ENCODE measurements at regions not wholly inside any gene's neighbourhood (a gene's known extent, or its start where the extent isn't known, plus 50 kb on each side); places are given as distances from the start of the nearest gene placed in this dataset.

- Histone ChIP-seq H3K9ac (ENCODE audit: low read depth, low read length, poor library complexity, severe bottlenecking) (no peak overlapping the region), H3K36me3 (ENCODE audit: insufficient read depth, low read length) (no peaks in the 10 kb centered on the region), H3K4me2 (ENCODE audit: low read depth, low read length, poor library complexity, severe bottlenecking) (no peak overlapping the region)
Measured at GRCh38 chrX:9379697-9380551, 84.9 kb upstream of the TBL1X start.

GRCh38 chrX:9383655-9384054, 81.2 kb upstream of the TBL1X start:
- H3K36me3 ChIP-seq (ENCODE audit: insufficient read depth, low read length): no peaks in the 10 kb centered on the region
- H3K4me1 ChIP-seq (ENCODE audit: insufficient read depth, low read length, poor library complexity, severe bottlenecking): no peaks in the 10 kb centered on the region
- H3K9me3 ChIP-seq (ENCODE audit: insufficient read depth, low read depth, low read length): no peaks in the 10 kb centered on the region
- TF ChIP-seq CTCF (conservative IDR thresholded peaks at IDR 0.05; ENCODE audit: low read length) (no peak), EZH2phosphoT487 (IDR thresholded peaks at IDR 0.05; ENCODE audit: borderline replicate concordance) (no peak)
- H2AFZ ChIP-seq (ENCODE audit: low read length): no peak overlapping the region
- no peaks in the 10 kb centered on the region for H3K9me2 ChIP-seq (replicated peaks; ENCODE audit: low read depth, low read length)
- no peak overlapping the region for H3K4me3 ChIP-seq (ENCODE audit: low read length, poor library complexity, severe bottlenecking)
- no peaks in the 10 kb centered on the region for H4K20me1 ChIP-seq (ENCODE audit: insufficient read depth, low read length, poor library complexity, severe bottlenecking)
- H3F3A ChIP-seq (ENCODE audit: low read depth): no peaks in the 10 kb centered on the region
- no peaks in the 10 kb centered on the region for H3K27me3 ChIP-seq (ENCODE audit: insufficient read depth, low read length, poor library complexity, severe bottlenecking)
- no peaks in the 10 kb centered on the region for H3K79me2 ChIP-seq (ENCODE audit: insufficient read depth, low read length)
- H3K9ac ChIP-seq (ENCODE audit: low read depth, low read length, poor library complexity, severe bottlenecking): no peak overlapping the region
- no peak overlapping the region for H3K4me2 ChIP-seq (ENCODE audit: low read depth, low read length, poor library complexity, severe bottlenecking)

More at GRCh38 chrX:9379697-9380551, 84.9 kb upstream of the TBL1X start:
- TF ChIP-seq EZH2phosphoT487 (IDR thresholded peaks at IDR 0.05; ENCODE audit: borderline replicate concordance): no peak
- no peak for TF ChIP-seq CTCF (conservative IDR thresholded peaks at IDR 0.05; ENCODE audit: low read length)
- H3K9me2 ChIP-seq (replicated peaks; ENCODE audit: low read depth, low read length): no peaks in the 10 kb centered on the region
- H3K27me3 ChIP-seq (ENCODE audit: insufficient read depth, low read length, poor library complexity, severe bottlenecking): no peaks in the 10 kb centered on the region
- H3K9me3 ChIP-seq (ENCODE audit: insufficient read depth, low read depth, low read length): no peaks in the 10 kb centered on the region
- H3K4me3 ChIP-seq (ENCODE audit: low read length, poor library complexity, severe bottlenecking): no peak overlapping the region
- H2AFZ ChIP-seq (ENCODE audit: low read length): no peak overlapping the region
- H3K79me2 ChIP-seq (ENCODE audit: insufficient read depth, low read length): no peaks in the 10 kb centered on the region
- H4K20me1 ChIP-seq (ENCODE audit: insufficient read depth, low read length, poor library complexity, severe bottlenecking): no peaks in the 10 kb centered on the region
- H3F3A ChIP-seq (ENCODE audit: low read depth): no peaks in the 10 kb centered on the region
- no peaks in the 10 kb centered on the region for H3K4me1 ChIP-seq (ENCODE audit: insufficient read depth, low read length, poor library complexity, severe bottlenecking)

GRCh38 chrX:9388450-9388849, 76.4 kb upstream of the TBL1X start:
- no peaks in the 10 kb centered on the region for H3K79me2 ChIP-seq (ENCODE audit: insufficient read depth, low read length)
- H3K9me3 ChIP-seq (ENCODE audit: insufficient read depth, low read depth, low read length): no peaks in the 10 kb centered on the region
- H3K4me3 ChIP-seq (ENCODE audit: low read length, poor library complexity, severe bottlenecking): no peak overlapping the region
- H3K9me2 ChIP-seq (replicated peaks; ENCODE audit: low read depth, low read length): no peaks in the 10 kb centered on the region
- H2AFZ ChIP-seq (ENCODE audit: low read length): no peak overlapping the region
- no peak overlapping the region for H3K9ac ChIP-seq (ENCODE audit: low read depth, low read length, poor library complexity, severe bottlenecking)
- no peaks in the 10 kb centered on the region for H4K20me1 ChIP-seq (ENCODE audit: insufficient read depth, low read length, poor library complexity, severe bottlenecking)
- no peaks in the 10 kb centered on the region for H3F3A ChIP-seq (ENCODE audit: low read depth)
- H3K27me3 ChIP-seq (ENCODE audit: insufficient read depth, low read length, poor library complexity, severe bottlenecking): no peaks in the 10 kb centered on the region
- TF ChIP-seq CTCF (conservative IDR thresholded peaks at IDR 0.05; ENCODE audit: low read length) (no peak), EZH2phosphoT487 (IDR thresholded peaks at IDR 0.05; ENCODE audit: borderline replicate concordance) (no peak)
- H3K36me3 ChIP-seq (ENCODE audit: insufficient read depth, low read length): no peaks in the 10 kb centered on the region
- H3K4me1 ChIP-seq (ENCODE audit: insufficient read depth, low read length, poor library complexity, severe bottlenecking): no peaks in the 10 kb centered on the region
- no peak overlapping the region for H3K4me2 ChIP-seq (ENCODE audit: low read depth, low read length, poor library complexity, severe bottlenecking)
